Epidermal melanocyte (primary cell): ENCODE measurements at regions not wholly inside any gene's neighbourhood (a gene's known extent, or its start where the extent isn't known, plus 50 kb on each side); places are given as distances from the start of the nearest gene placed in this dataset.
"Not testable (repeated sequence)": the region's sequence is repeated elsewhere in the genome, so short reads cannot be mapped to it uniquely, and the experiment has no call there.

Source experiments
- DNase-seq: peaks from one replicate; pipeline ENCODE4 v3.0.0; 2011; ENCODE audit warnings: low spot score; ENCODE audit not compliant: insufficient read length

GRCh38 chr6:15148356-15148946 lies 97.4 kb upstream of the JARID2 start:
- peak; percentile 23 for DNase-seq

GRCh38 chr6:15150207-15150606 lies 95.7 kb upstream of the JARID2 start:
- DNase-seq: no peak

- peak; percentile 29 for DNase-seq
These were observed 93.2 kb upstream of the JARID2 start for GRCh38 chr6:15152700-15153099.

GRCh38 chr6:15153191-15153590 lies 92.7 kb upstream of the JARID2 start:
- no peak for DNase-seq

- DNase-seq: no peak
These were observed 88.4 kb upstream of the JARID2 start for GRCh38 chr6:15157479-15157878.

- DNase-seq: no peak
These were observed 86.8 kb upstream of the JARID2 start for GRCh38 chr6:15158821-15159619.

- DNase-seq: no peak
These were observed 85.1 kb upstream of the JARID2 start for GRCh38 chr6:15160812-15161211.

GRCh38 chr6:15164855-15165254 lies 81.0 kb upstream of the JARID2 start:
- DNase-seq: not testable (repeated sequence)

GRCh38 chr6:15166121-15166520 lies 79.7 kb upstream of the JARID2 start:
- no peak for DNase-seq

- no peak for DNase-seq
These were observed 75.7 kb upstream of the JARID2 start for GRCh38 chr6:15170126-15170525.

- no peak for DNase-seq
These were observed 74.8 kb upstream of the JARID2 start for GRCh38 chr6:15171026-15171425.

- DNase-seq: no peak
These were observed 69.0 kb upstream of the JARID2 start for GRCh38 chr6:15176816-15177370.

GRCh38 chr6:15183979-15184378 lies 61.9 kb upstream of the JARID2 start:
- DNase-seq: no peak

GRCh38 chr6:15184441-15184861 lies 61.4 kb upstream of the JARID2 start:
- DNase-seq: no peak

GRCh38 chr6:15185111-15185510 lies 60.8 kb upstream of the JARID2 start:
- DNase-seq: not testable (repeated sequence)

- not testable (repeated sequence) for DNase-seq
These were observed 52.4 kb upstream of the JARID2 start for GRCh38 chr6:15193451-15193850.

- no peak for DNase-seq
These were observed 51.4 kb upstream of the JARID2 start for GRCh38 chr6:15194453-15194852.
